H9 (cell line): ENCODE measurements at regions not wholly inside any gene's neighbourhood (a gene's known extent, or its start where the extent isn't known, plus 50 kb on each side); places are given as distances from the start of the nearest gene placed in this dataset.

ENCODE experiments used
- DNase-seq: peaks from one replicate; pipeline ENCODE4 v3.0.0-alpha.2; 2017
- H2AFZ ChIP-seq: one replicate; pipeline ENCODE4 v1.6.1; 2013; ENCODE audit warnings: mild to moderate bottlenecking, low read length, control low read depth, moderate library complexity
- H2AK5ac ChIP-seq: 2 replicates; pipeline ENCODE4 v1.6.1; 2013; ENCODE audit warnings: low read length, control low read depth, mixed read lengths; ENCODE audit not compliant: insufficient read length
- H2BK120ac ChIP-seq: one replicate; pipeline ENCODE4 v1.6.1; 2013; ENCODE audit warnings: low read depth, mild to moderate bottlenecking, low read length, control low read depth, inconsistent platforms; ENCODE audit not compliant: poor library complexity, severe bottlenecking
- H2BK12ac ChIP-seq: 2 replicates; pipeline ENCODE4 v1.6.1; 2013; ENCODE audit warnings: low read length, control low read depth, mixed read lengths, low read depth; ENCODE audit not compliant: insufficient read length
- H2BK15ac ChIP-seq: 2 replicates; pipeline ENCODE4 v1.6.1; 2013; ENCODE audit warnings: low read depth, low read length, control low read depth
- H2BK20ac ChIP-seq: one replicate; pipeline ENCODE4 v1.6.1; 2013; ENCODE audit warnings: low read depth, mild to moderate bottlenecking, low read length, control low read depth, inconsistent platforms; ENCODE audit not compliant: poor library complexity, severe bottlenecking
- H2BK5ac ChIP-seq: 2 replicates; pipeline ENCODE4 v1.6.1; 2013; ENCODE audit warnings: low read length, control low read depth, mixed read lengths; ENCODE audit not compliant: insufficient read length
- H3K14ac ChIP-seq: 2 replicates; pipeline ENCODE4 v1.6.1; 2013; ENCODE audit warnings: low read length, control low read depth; ENCODE audit not compliant: insufficient read depth
- H3K18ac ChIP-seq: 2 replicates; pipeline ENCODE4 v1.6.1; 2013; ENCODE audit warnings: low read depth, mild to moderate bottlenecking, mixed read lengths, low read length, control low read depth; ENCODE audit not compliant: insufficient read length
- H3K23ac ChIP-seq: 2 replicates; pipeline ENCODE4 v1.6.1; 2013; ENCODE audit warnings: low read length, control low read depth, mixed read lengths, low read depth; ENCODE audit not compliant: insufficient read length
- H3K23me2 ChIP-seq: 2 replicates; pipeline ENCODE4 v1.6.1; 2013; ENCODE audit warnings: low read depth, mild to moderate bottlenecking, mixed read lengths, low read length, control low read depth; ENCODE audit not compliant: insufficient read length, poor library complexity, severe bottlenecking
- H3K27ac ChIP-seq: 2 replicates; pipeline ENCODE4 v1.5.1; 2013; ENCODE audit warnings: low read length, control low read depth, mixed read lengths, low read depth; ENCODE audit not compliant: insufficient read length
- H3K27me3 ChIP-seq: 2 replicates; pipeline ENCODE4 v1.6.1; 2013; ENCODE audit warnings: low read length, control low read depth, inconsistent platforms; ENCODE audit not compliant: insufficient read depth
- H3K4ac ChIP-seq: 2 replicates; pipeline ENCODE4 v1.6.1; 2013; ENCODE audit warnings: low read depth, mild to moderate bottlenecking, control low read depth, inconsistent platforms, low read length, moderate library complexity
- H3K4me1 ChIP-seq: 2 replicates; pipeline ENCODE4 v1.6.1; 2013; ENCODE audit warnings: low read length, control low read depth, inconsistent platforms; ENCODE audit not compliant: insufficient read depth
- H3K4me2 ChIP-seq: 2 replicates; pipeline ENCODE4 v1.6.1; 2013; ENCODE audit warnings: low read length, control low read depth, mixed read lengths; ENCODE audit not compliant: insufficient read length, insufficient read depth
- H3K56ac ChIP-seq: 2 replicates; pipeline ENCODE4 v1.6.1; 2013; ENCODE audit warnings: low read depth, mild to moderate bottlenecking, mixed read lengths, low read length, control low read depth; ENCODE audit not compliant: insufficient read length
- H3K79me1 ChIP-seq: 2 replicates; pipeline ENCODE4 v1.6.1; 2013; ENCODE audit warnings: low read depth, mild to moderate bottlenecking, moderate library complexity, low read length, control low read depth, inconsistent platforms; ENCODE audit not compliant: insufficient read depth, poor library complexity, severe bottlenecking
- H3K79me2 ChIP-seq: 2 replicates; pipeline ENCODE4 v1.6.1; 2013; ENCODE audit warnings: low read length, control low read depth, inconsistent platforms; ENCODE audit not compliant: insufficient read depth
- H3K9ac ChIP-seq: 2 replicates; pipeline ENCODE4 v1.6.1; 2013; ENCODE audit warnings: low read length, control low read depth, mixed read lengths; ENCODE audit not compliant: insufficient read length; ENCODE audit errors: extremely low read depth
- H3K9me3 ChIP-seq: one replicate; pipeline ENCODE4 v1.6.1; 2013; ENCODE audit warnings: low read depth, low read length, inconsistent platforms; ENCODE audit not compliant: control insufficient read depth
- H3T11ph ChIP-seq: one replicate; pipeline ENCODE4 v1.6.1; 2013; ENCODE audit warnings: mild to moderate bottlenecking, low read length, control low read depth, inconsistent platforms
- H4K20me1 ChIP-seq: one replicate; pipeline ENCODE4 v1.6.1; 2013; ENCODE audit not compliant: control insufficient read depth, insufficient read length, insufficient read depth
- H4K5ac ChIP-seq: 2 replicates; pipeline ENCODE4 v1.6.1; 2013; ENCODE audit warnings: low read depth, mild to moderate bottlenecking, mixed read lengths, low read length, control low read depth; ENCODE audit not compliant: insufficient read length
- H4K8ac ChIP-seq: replicated peaks from 2 replicates; pipeline ENCODE4 v1.6.1; 2013; ENCODE audit warnings: low read length, control low read depth, mixed read lengths, low read depth; ENCODE audit not compliant: insufficient read length
- H4K91ac ChIP-seq: 2 replicates; pipeline ENCODE4 v1.6.1; 2013; ENCODE audit warnings: low read depth, mild to moderate bottlenecking, moderate library complexity, mixed read lengths, low read length, control low read depth; ENCODE audit not compliant: insufficient read length
- H3K27ac Mint-ChIP-seq, 3 experiments: 2 replicates in 2 of 3; 3 replicates in 1 of 3; pipeline ENCODE4 v1.8.0; 2020 to 2021; ENCODE audit warnings: mixed read lengths in 3 of 3, mild to moderate bottlenecking in 1 of 3, moderate library complexity in 1 of 3
- H3K27me3 Mint-ChIP-seq: 2 replicates; pipeline ENCODE4 v1.8.0; 2021; ENCODE audit warnings: low read depth, mild to moderate bottlenecking, moderate library complexity, mixed read lengths
- H3K36me3 Mint-ChIP-seq, 3 experiments: 2 replicates in 2 of 3; 3 replicates in 1 of 3; pipeline ENCODE4 v1.8.0; 2020 to 2021; ENCODE audit warnings: low read depth in 3 of 3, mixed read lengths in 3 of 3; ENCODE audit not compliant: insufficient read depth in 1 of 3
- H3K4me1 Mint-ChIP-seq, 2 experiments: 2 replicates each; pipeline ENCODE4 v1.8.0; 2020; ENCODE audit warnings: mixed read lengths in 2 of 2
- H3K4me3 Mint-ChIP-seq, 2 experiments: 2 replicates in 1 of 2; 3 replicates in 1 of 2; pipeline ENCODE4 v1.8.0; 2020 to 2021; ENCODE audit warnings: mild to moderate bottlenecking in 2 of 2, mixed read lengths in 2 of 2, moderate library complexity in 1 of 2
- H3K9me3 Mint-ChIP-seq, 2 experiments: 2 replicates in 1 of 2; 3 replicates in 1 of 2; pipeline ENCODE4 v1.8.0; 2020; ENCODE audit warnings: mild to moderate bottlenecking in 2 of 2, mixed read lengths in 2 of 2, moderate library complexity in 1 of 2
- WGBS: extraction: QIAGEN DNeasy Blood & Tissue Kit; methylation state at CpG from one replicate; pipeline ENCODE4 v1.1.7; 2013; ENCODE audit warnings: missing lambda C conversion rate, low lambda C conversion rate, mixed read lengths; ENCODE audit not compliant: insufficient read length; ENCODE audit errors: extremely low coverage; 5-methylcytosine and 5-hydroxymethylcytosine counted together
- TF ChIP-seq, protein P1 (sequence below): fragments of 200-600 bp; sonication (generic); conservative IDR thresholded peaks from 3 replicates; pipeline ENCODE4 v1.8.0; 2021; ENCODE audit warnings: antibody characterized with exemption, mild to moderate bottlenecking

DNA sequence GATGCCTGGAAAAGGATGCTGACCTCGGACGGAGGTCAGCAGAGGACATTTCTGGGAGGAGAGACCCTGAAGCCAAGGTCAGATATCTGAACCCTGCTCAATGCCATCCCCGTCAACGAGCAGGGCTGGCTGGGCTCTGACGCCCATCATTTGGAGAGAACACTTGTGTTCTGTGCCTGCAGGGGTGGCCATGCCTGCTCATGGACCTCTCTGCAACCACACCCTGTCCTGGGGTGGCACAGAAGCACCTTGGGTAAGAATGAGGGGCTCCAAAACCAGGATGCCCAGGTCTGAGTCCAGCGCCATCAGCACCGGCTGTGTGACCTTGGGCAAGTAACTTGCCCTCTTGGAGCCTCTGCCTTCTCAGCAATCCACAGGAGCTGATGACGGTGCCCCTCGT, 293.7 kb upstream of the FOXF1 start:
- H3K79me1 ChIP-seq: no peaks in the 10 kb centered on the region
- no peak overlapping the region for H4K8ac ChIP-seq
- H3T11ph ChIP-seq: no peak overlapping the region
- no peak overlapping the region for H2BK12ac ChIP-seq
- Mint-ChIP-seq H3K4me3 (no peak overlapping the region), H3K27ac (no peak overlapping the region), H3K27me3 (peaks cover 15% of the 10 kb centered on the region), H3K36me3 (peaks cover 0 to 10% (median 2%) of the 10 kb centered on the region in 3 experiments; a peak in 3 of 7 replicates), H3K4me1 (peaks cover 0 to 2% of the 10 kb centered on the region in 2 experiments; a peak in 1 of 4 replicates), H3K9me3 (peaks cover 0 to 5% of the 10 kb centered on the region in 2 experiments; a peak in 1 of 5 replicates)
- no peaks in the 10 kb centered on the region for H3K23me2 ChIP-seq
- H3K27me3 ChIP-seq: no peaks in the 10 kb centered on the region
- H2BK5ac ChIP-seq: no peak overlapping the region
- no peak overlapping the region for H3K4me2 ChIP-seq
- no peaks in the 10 kb centered on the region for H3K9me3 ChIP-seq
- no peak for DNase-seq
- H3K18ac ChIP-seq: no peak overlapping the region
- no peak overlapping the region for H2BK120ac ChIP-seq
- H2AFZ ChIP-seq: no peak overlapping the region
- H3K4ac ChIP-seq: no peak overlapping the region
- H2AK5ac ChIP-seq: no peak overlapping the region
- no peak overlapping the region for H4K5ac ChIP-seq
- no CpG with 5 or more reads among the region's 9 CpGs for WGBS
- TF ChIP-seq, protein P1, sequence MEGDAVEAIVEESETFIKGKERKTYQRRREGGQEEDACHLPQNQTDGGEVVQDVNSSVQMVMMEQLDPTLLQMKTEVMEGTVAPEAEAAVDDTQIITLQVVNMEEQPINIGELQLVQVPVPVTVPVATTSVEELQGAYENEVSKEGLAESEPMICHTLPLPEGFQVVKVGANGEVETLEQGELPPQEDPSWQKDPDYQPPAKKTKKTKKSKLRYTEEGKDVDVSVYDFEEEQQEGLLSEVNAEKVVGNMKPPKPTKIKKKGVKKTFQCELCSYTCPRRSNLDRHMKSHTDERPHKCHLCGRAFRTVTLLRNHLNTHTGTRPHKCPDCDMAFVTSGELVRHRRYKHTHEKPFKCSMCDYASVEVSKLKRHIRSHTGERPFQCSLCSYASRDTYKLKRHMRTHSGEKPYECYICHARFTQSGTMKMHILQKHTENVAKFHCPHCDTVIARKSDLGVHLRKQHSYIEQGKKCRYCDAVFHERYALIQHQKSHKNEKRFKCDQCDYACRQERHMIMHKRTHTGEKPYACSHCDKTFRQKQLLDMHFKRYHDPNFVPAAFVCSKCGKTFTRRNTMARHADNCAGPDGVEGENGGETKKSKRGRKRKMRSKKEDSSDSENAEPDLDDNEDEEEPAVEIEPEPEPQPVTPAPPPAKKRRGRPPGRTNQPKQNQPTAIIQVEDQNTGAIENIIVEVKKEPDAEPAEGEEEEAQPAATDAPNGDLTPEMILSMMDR: no peak
- no peak overlapping the region for H2BK15ac ChIP-seq
- H3K14ac ChIP-seq: no peak overlapping the region
- no peak overlapping the region for H4K91ac ChIP-seq
- H3K23ac ChIP-seq: no peak overlapping the region
- H3K79me2 ChIP-seq: no peaks in the 10 kb centered on the region
- H3K9ac ChIP-seq: no peak overlapping the region
- H3K56ac ChIP-seq: no peak overlapping the region
- no peaks in the 10 kb centered on the region for H4K20me1 ChIP-seq
- no peak overlapping the region for H2BK20ac ChIP-seq
- H3K27ac ChIP-seq: no peak overlapping the region
- no peaks in the 10 kb centered on the region for H3K4me1 ChIP-seq
